Activated CD8-positive, alpha-beta memory T cell treated with anti-CD3 and anti-CD28 coated beads for 48 hours (primary cell): ENCODE measurements at regions not wholly inside any gene's neighbourhood (a gene's known extent, or its start where the extent isn't known, plus 50 kb on each side); places are given as distances from the start of the nearest gene placed in this dataset.

Source experiments
- DNase-seq, 3 experiments: peaks; one replicate each; pipeline ENCODE4 v3.0.0-alpha.2; 2020; ENCODE audit warnings: low read depth in 2 of 3, low spot score in 2 of 3

DNA sequence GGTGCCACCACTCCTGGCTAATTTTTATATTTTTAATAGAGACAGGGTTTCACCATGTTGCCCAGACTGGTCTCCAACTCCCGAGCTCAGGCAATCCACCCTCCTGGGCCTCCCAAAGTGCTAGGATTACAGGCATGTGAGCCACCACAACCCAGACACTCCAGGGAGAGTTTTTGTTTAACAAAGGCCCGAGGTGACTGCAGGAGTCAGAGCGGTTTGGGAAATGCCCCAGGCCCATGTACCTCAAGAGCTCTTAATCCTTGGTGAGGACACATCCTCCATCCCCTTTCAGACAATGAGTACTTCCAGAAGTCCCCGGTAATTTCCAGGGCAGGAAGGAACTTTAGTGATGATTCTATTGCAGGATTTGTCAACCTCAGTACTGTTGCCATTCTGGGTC lies 176.0 kb downstream of the ESRRB start:
- DNase-seq: no peak

DNA sequence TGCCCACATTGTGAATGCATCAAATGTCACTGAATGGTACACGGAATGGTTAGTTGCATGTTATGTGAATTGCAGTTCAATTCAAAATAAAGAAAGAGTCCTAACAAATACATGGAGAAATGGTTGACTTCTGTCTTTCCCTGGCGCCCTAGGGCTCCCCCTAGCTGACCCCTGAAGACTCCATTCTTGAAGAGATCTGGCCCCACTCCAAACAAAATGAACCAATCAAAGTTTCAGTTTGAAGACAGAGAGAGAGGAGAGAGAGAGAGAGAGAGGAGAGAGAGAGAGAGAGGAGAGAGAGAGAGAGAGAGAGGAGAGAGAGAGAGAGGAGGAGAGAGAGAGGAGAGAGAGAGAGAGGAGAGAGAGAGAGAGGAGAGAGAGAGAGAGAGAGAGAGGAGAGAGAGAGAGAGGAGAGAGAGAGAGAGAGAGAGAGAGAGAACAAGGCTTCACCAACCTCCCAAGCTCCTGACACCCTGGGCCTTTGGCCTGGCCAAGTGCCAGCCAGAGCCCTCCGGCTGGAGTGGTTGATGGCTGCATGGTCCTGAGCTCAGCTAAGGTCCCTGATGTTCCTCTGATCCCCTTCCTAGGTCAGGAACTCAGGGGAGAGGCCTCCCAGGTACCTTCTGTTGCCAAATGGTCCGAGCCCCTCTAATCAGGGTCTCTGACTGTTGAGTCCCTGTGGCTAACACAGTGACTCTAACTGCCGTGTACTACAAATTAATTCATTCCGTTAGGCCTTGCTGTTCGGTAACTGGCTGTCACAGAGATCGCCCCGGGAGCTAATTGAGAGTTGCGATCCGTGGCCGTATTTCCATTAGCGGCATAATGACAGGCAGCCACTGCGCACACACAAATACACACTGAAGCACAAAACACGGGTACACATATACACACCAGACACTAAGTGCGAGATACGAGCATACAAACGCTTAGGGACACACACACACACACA lies 188.8 kb downstream of the ESRRB start:
- no peak for DNase-seq

DNA sequence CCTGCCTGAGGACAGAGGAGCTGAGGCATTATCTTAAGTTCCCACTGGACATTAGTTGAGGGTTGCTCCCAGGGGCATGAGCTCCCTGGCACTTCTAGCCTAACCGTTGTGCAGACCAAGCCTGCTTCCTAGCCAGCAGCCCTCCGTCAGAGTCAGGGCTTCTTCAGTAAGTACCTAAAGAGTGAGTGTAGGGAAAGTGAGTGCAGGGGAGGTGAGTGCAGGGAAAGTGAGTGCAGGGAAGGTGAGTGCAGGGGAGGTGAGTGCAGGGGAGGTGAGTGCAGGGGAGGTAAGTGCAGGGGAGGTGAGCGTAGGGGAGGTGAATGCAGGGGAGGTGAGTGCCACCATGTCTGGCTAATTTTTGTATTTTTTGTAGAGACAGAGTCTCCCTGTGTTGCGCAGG lies 190.5 kb downstream of the ESRRB start:
- no peak for DNase-seq

DNA sequence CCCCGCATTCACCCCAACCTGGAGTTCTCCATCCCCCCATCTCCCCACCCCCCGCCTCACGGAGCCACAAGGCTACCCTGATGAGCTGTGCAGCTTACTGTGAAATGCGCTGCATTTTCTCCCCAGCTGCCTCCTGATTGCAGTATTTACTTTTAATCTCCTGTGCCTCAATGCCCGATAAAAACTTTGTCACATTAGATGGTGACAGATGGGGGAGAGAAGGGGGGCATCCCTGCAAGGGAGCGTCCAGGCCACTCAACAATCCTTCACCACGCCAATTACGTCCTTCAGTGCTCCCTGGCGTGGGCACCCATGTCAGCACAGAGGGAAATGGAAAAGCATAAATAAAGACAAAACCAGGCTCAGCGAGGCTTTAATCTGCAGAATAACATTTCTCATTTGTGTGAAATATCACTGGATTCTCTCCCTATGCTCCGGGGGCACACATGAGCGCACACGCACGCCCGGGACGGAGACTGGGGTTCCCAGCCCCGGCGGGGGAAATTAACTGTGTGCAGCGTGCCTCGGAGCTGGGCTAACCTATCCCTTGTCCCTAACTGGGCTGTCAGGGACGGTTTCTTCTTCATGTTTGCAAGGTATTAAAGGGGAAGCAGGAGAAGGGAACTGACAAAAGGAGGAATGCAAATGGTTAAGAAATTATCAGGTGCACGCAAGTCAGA lies 186.7 kb upstream of the VASH1 start:
- no peak for DNase-seq

DNA sequence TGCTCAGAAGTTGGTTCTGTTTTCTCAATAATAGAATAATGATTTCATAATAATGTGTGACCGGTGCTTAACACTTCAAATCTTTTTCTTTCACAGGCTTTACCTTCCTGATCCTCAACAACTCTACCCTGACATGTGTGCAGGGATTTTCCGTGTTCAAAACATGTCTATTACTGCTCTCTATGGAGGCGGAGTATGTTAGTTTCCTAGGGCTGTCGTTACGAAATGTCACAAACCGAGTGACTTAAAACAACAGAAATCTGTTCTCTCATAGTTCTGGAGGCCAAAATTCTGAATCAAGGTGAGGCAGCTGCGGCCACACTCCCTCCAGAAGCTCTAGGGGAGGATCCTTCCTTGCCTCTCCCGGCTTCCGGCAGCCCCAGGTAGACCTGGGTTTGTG lies 186.2 kb upstream of the VASH1 start:
- no peak for DNase-seq

DNA sequence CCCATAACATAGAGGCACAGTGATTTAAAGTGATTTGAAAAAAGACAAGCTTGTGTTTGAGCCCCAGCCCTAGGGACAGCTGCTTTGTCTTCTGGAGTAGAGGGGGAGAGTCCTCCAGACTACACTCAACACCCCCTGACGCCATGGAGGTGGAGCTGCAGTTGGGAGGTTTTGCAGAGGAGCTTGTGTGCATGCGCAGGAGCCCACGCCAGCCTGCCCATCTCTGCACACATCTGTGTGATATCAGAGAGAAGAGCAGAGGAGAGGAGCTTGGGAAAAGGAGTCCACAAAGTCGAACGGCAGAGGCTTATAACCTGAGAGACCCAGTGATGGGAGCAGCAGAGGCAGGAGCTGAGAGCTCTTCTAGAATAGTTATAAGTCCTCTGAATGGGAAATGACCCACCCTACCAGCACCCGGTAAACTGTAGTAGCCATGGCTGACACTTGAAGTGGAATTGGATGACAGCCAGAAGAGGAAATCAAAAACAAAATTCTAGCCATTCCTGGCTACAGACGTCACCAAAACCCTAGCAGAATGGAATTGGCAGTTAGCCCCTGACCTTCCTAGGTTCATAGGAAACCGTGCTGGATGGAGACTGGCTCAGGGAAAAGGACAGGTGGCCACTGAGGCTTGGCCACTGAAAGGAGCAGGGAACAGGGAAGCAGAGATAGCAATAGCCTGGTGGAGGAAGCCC lies 185.1 kb upstream of the VASH1 start:
- DNase-seq: no peak

DNA sequence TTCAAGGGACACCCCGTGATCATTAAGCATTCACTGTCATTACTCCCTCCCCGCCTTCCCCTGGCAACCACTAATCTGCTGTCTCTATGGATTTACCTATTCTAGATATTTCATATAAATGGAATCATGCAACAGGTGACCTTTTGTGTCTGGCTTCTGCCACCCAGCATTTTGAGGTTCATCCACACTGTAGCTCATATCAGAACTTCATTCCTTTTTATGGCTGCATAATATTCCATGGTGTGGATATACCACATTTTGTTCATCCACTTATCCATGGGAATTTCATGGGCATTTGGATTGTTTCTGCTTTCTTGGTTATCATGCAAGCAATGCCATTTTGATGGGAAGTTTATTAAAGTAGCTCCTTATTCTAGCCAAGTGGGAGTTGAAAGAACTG lies 184.2 kb upstream of the VASH1 start:
- no peak for DNase-seq

DNA sequence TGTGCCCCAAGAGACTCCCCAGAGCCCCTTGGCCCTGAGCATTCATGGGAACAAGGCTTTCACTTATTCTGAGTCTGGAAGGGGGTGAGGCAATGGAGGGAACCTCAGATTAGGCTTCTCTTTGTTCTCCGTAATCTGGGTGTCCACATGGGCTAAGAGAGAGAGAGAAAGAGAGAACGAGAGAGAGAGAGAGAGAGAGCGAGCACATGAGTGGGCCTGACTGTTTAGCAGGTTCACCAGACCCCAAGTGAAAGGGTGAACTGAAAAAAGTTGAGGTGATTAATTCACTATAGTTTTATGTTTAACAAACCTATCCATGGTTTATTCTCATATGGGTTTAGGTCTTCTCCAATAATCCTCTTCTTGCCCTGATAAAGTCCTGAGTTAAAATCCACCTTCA lies 183.4 kb upstream of the VASH1 start:
- no peak for DNase-seq

DNA sequence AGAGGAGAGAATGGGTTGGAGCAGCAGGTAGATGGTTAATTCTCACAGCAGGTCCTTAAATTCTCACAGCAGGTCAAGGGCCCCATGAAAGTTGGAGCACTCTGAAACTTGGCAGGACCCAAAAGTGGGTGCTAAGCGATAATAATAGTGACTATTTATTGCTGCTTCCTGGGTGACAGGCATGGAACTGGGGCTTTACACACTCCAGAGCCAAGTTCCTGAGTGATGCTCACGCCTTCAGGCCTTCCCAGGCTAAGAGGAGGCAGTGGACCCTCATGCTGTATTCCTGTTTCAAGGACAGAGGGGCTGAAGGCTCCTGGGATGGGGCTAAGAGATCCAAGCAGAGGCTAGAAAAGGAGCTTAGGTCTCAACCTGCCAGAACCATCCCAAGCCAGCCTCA lies 180.9 kb upstream of the VASH1 start:
- no peak for DNase-seq

DNA sequence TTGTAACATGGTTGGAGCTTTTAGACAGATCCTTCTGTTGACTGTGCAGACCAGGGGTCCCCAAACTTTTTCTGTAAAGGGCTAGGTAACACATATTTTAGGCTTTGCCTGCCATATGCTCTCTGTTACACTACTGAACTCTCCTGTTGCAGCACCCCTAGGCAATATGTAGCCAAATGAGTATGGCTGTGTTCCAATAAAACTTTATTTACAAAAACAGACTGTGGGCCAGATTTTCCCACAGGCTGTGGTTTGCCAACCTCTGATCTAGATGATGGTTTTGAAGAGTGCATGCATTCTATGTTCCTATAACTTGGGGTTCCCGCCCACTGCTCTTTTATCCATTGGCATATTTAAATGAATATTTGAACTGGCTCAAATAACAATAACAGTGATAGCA lies 180.3 kb upstream of the VASH1 start:
- DNase-seq: no peak

DNA sequence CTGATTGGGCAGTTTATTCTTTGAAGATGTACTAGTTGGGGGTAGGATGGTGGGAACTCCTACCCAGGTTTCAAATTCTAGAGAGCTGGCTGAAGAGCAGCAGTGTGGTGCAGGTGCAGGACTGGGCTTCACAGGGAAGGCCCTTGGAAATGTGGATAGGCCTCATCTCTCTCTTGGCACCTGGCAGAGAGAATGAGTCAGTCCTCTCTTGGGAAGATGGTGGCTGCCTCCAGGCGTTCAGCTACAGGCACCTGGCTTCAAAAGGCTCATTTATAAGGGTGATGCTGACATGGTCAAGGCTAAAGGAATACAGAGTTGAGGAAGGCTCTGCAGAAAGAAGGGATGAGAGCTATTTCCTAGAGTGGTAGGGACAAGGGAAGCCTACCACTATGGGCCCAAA lies 179.7 kb upstream of the VASH1 start:
- DNase-seq: no peak

DNA sequence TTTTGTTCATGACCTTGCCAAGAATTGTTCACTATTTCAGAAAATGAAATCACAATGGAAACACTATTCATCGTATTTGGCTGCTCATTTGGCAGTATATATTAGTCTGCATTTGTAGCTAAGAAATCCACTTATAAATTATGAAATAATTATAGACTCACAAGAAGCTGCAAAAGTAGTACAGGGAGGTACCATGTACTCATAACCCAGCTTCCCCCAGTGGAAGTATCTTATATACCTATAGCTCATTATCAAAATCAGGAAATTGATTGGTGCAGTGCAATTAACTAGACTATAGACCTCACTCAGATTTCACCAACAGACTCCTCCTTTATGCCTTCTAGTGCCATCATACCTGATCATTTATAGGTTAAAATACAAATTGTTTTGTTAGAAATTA lies 178.8 kb upstream of the VASH1 start:
- no peak for DNase-seq

DNA sequence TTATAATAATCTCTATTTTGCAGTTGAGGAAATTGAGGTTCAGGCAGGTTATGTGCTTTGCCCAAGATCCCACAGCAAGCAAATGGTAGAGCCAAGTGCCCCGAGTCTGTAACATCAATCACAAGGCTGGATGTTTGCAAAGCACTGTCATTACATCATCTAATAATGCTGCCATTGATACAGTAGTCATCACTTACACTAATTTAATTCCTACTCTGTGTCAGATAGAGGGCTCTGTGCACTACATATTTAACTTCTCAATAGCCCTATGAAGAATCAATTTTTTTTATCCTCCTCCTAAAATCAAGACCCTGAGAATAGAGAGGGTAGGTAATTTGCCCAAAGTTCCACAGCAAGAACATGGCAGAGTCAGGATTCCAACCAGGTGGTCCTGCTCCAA lies 178.1 kb upstream of the VASH1 start:
- DNase-seq: no peak

DNA sequence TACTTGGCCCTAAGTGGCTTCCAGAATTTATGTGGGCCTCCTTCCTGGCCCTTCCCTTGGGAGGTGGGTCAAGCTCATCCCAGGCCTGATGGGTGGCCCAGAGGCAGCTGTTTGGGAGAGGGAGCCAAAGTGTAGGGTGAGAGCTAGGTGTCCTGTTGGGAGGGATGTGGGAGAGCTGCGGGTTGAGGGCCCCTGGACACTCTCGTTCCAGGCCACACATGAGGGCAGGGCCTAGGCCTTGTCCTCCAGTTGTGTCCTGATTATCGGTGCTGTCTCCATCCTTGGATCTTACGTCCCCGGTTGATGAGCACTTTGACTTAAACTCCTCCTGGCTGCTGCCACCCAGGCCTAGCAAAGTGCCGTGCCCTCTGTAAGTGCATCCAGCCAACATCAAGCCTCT lies 177.5 kb upstream of the VASH1 start:
- DNase-seq: no peak

DNA sequence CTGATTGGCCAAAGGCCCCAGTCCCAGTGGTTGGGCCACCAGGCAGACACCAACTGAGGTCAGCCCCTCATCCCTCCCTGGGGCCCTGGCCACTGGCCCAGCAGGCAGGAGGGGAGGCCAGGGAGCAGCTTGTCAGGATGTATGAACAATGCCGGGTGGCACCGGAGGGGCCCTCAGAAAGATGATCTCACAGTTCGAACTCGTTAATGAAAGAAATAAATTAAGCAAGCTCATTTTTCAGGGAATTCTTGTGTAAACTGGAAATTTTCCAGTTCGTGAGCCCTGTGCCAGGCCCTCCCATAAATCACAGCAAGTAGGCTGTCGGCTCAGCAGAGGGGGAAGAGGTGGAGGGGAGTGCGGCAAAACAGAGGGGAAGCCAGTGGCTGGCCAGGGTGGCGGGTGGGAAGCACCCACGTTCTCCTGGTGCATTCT lies 177.0 kb upstream of the VASH1 start:
- DNase-seq: no peak

DNA sequence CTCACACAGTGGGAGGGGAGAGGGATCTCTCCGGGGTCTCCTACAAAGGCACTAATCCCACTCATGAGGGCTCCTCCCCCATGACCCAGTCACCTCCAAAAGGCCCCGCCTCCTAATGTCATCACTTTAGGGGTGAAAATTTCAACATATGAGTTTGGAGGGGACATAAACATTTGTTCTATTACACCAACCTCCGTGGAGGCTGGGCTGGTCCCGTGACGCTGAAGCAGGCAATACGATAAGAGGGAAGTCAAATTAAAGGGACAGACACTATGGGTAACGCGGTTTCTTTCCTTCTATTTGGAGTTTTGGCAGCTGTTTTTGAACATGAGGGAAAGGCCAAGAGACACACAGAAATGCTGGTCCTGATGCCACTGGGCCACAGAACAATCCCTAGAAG lies 175.7 kb upstream of the VASH1 start:
- DNase-seq: no peak

DNA sequence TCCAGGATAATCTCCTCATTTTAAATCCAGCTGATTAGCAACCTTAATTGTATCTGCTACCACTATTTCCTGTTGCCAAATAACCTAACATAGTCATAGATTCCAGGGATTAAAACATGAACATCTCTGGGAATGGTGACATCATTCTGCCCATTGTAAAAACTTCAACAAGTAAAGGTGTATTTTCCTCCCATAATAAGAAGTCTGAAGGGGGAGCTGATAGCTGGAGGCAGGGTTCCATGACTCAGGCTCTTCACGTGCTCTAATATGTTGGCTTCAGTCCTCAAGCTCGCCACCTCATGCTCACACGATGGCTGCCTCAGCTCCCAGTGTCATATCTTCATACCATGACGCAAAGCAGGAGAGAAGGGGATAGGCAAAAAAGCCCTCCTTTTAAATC lies 172.0 kb upstream of the VASH1 start:
- DNase-seq: no peak

DNA sequence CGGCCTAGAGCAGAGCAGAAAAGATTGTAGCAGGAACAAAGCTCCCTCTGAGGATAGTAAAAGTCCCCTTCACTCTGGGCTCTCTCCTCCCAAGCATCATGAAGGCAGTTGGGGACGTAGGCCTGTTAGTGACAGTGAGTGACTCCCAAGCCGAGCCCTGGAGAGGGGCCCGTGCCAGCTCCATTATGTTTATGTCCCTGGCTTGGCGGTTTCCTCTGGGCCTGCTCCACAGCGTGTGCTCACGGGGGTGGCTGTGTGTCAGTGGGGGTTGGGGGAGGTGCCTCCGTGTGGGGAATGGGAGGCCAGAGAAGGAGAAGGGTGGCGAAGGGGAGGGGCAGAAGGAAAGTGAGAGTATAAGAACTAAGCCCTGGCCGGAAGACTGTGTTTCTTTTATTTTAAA lies 170.0 kb upstream of the VASH1 start:
- no peak for DNase-seq

DNA sequence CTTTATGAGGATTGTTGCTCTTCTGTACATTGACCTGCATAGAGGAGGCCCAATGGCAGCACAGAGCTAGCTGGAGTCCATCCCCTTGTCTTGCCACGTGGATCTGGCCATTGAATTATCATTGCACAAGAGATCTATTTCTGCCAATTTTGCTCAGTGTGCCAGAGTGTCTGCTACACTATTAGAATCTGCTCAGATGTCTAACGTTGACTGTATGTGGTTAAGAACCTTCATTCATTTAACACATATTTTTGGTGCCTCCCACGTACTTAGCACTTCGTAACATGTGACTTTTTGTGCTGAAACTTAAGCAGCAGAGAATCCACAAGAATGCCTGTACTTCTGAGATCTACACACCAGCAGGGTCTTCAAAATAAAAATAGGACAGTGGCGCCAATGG lies 166.0 kb upstream of the VASH1 start:
- no peak for DNase-seq

DNA sequence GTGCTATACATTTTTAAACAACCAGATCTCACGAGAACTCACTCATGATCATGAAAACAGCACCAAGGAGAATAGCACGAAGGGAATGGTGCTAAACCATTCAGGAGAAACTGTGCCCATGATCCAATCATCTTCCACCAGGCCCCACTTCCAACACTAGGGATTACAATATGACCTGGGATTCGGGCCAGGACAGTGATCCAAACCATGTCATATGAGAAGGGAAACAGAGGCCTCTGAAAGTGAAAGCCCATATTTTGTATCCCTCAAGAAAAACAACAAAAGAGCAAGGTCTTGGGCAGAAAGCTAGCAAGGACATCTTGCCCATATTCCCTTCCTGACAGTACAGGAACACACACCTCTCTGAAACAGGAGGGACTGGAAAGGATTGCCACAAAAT lies 163.9 kb upstream of the VASH1 start:
- no peak for DNase-seq

DNA sequence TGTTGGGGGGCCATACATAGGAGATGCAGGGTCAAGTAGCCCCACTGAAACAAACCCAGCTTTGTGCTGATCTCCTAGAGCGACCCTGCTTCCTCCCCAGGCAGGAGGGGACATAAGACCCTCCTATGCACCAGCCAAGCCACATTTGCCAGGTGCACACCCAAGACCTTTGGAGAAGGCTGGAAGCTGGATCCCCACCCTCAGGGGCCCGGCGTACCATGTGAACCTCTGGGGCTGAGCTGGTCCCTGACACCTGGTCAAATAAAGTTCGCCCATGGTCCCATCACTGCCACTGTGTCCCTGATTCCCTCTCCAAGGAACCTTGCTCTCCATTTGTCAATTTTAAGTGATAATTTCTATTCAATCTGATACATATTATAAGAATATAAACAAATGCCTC lies 162.1 kb upstream of the VASH1 start:
- no peak for DNase-seq
